Lower leg skin (tissue), 4 donors: ENCODE measurements at regions not wholly inside any gene's neighbourhood (a gene's known extent, or its start where the extent isn't known, plus 50 kb on each side); places are given as distances from the start of the nearest gene placed in this dataset.

Source experiments
- DNase-seq, 2 donors: peaks; one replicate each; pipeline ENCODE4 v3.0.0-alpha.2; 2019; ENCODE audit warnings: low spot score in 2 of 2
- H3K4me3 ChIP-seq: fragments of 200-600 bp; sonication (generic); 2 replicates; pipeline ENCODE4 v1.5.1; 2017; ENCODE audit warnings: mild to moderate bottlenecking, low read depth; ENCODE audit not compliant: poor library complexity, severe bottlenecking
- POLR2A ChIP-seq, 2 donors: fragments of 450-650 bp; IDR thresholded peaks; one replicate each; pipeline ENCODE4 v1.6.1; 2016 to 2017; ENCODE audit warnings: antibody characterized with exemption in 2 of 2, mild to moderate bottlenecking in 1 of 2, moderate library complexity in 1 of 2
- WGBS, 2 donors: methylation state at CpG; one replicate each; pipeline ENCODE4 v1.1.5; 2018; 5-methylcytosine and 5-hydroxymethylcytosine counted together
- intact Hi-C: fragments of 100-400 bp; cut with DNase I; formaldehyde crosslinking; loops from one replicate; pipeline ENCODE4 v1.15.0; 2023; ENCODE audit warnings: low total_unique reads
- TF ChIP-seq, protein P1 (sequence below), 3 donors: fragments of 450-650 bp; IDR thresholded peaks; one replicate each; pipeline ENCODE4 v1.5.1; 2016; ENCODE audit warnings: antibody characterized with exemption in 3 of 3, mild to moderate bottlenecking in 3 of 3, moderate library complexity in 2 of 3

DNA sequence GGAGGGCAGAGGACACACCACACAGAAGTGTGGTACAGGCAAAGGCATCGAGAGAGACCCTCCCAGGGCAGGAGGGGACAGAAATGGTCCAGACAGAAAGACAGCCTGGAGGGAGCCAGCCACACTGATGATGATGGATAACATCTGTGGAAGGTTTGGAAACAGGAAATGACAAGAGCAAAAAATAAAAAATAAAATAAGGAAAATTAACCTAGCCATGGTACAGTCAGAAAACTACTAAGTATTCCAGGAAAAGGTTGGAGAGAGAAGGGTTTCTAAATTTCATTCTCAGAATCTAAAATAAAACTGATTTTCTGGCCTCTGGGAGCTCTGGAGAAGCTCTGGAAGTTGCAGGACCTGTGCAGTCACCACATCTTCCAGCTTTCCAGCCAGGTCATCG lies 115.2 kb upstream of the VSTM2B start:
- no peak for TF ChIP-seq POLR2A (IDR thresholded peaks at IDR 0.05)
- TF ChIP-seq, protein P1, sequence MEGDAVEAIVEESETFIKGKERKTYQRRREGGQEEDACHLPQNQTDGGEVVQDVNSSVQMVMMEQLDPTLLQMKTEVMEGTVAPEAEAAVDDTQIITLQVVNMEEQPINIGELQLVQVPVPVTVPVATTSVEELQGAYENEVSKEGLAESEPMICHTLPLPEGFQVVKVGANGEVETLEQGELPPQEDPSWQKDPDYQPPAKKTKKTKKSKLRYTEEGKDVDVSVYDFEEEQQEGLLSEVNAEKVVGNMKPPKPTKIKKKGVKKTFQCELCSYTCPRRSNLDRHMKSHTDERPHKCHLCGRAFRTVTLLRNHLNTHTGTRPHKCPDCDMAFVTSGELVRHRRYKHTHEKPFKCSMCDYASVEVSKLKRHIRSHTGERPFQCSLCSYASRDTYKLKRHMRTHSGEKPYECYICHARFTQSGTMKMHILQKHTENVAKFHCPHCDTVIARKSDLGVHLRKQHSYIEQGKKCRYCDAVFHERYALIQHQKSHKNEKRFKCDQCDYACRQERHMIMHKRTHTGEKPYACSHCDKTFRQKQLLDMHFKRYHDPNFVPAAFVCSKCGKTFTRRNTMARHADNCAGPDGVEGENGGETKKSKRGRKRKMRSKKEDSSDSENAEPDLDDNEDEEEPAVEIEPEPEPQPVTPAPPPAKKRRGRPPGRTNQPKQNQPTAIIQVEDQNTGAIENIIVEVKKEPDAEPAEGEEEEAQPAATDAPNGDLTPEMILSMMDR (IDR thresholded peaks at IDR 0.05), result no peak
- no peak overlapping the region for H3K4me3 ChIP-seq
- DNase-seq, result no peak
- WGBS, 2 donors, result 64% methylated on average over 2 of the region's 2 CpGs
- intact Hi-C loops, result no loop called here

DNA sequence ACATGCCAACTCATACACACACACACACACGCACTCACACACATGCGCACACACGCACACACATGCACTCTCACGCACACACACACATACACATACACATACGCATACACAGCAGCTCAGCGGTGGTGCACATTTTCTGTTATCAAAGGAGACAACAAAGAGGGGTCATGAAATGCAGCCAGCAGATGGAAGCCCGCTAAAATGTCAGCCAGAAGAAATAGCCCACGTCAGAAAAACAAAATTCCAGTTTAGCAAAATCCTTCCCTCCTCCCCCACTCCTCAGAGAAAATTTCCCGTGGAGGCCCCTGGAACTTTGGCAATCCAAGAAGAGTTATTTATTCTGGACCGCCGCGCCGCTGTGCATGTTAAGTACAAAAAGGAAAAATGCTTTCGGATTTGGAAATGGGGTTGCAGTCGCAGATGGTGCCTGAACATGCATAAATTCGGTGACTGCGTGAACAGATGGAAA lies 114.6 kb upstream of the VSTM2B start:
- no peak for DNase-seq
- intact Hi-C loops, result no loop called here
- no peak for TF ChIP-seq POLR2A (IDR thresholded peaks at IDR 0.05)
- TF ChIP-seq, protein P1 (IDR thresholded peaks at IDR 0.05), result no peak
- H3K4me3 ChIP-seq, result no peak overlapping the region
- WGBS, 2 donors, result 26 to 38% methylated on average over 17 of the region's 17 CpGs

DNA sequence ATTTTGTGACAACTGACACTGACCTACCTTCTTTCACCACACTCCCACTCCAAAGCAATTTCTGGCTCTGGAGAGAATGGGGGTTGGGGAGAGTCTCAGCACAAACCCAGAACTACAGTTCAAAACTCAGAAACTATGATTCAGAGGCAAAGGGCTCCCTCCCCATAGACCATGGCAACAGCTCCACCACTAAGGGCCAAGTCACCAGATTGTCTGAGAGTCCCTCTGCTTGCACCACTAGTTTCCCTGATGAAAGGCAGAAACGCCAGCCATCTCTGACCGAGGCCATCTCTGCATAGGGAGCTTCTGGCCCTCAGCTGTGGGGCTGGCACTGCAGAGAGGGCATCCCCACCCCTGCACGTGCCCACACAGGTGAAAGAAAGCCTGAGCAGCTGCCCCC lies 112.4 kb upstream of the VSTM2B start:
- H3K4me3 ChIP-seq, result no peak overlapping the region
- DNase-seq, result no peak
- WGBS, 2 donors, result 28% methylated on average over 3 of the region's 3 CpGs; no CpG with 5 or more reads in 1 of the 2 donors
- intact Hi-C loops, result no loop called here
- TF ChIP-seq, protein P1 (IDR thresholded peaks at IDR 0.05), result no peak

GRCh38 chr19:29415507-29415906 lies 110.3 kb upstream of the VSTM2B start:
- TF ChIP-seq POLR2A (IDR thresholded peaks at IDR 0.05), result no peak
- TF ChIP-seq, protein P1 (IDR thresholded peaks at IDR 0.05), result no peak
- intact Hi-C loops, result no loop called here
- H3K4me3 ChIP-seq, result no peak overlapping the region
- DNase-seq, result no peak
- WGBS, 2 donors, result 43 to 59% methylated on average over 5 of the region's 5 CpGs

DNA sequence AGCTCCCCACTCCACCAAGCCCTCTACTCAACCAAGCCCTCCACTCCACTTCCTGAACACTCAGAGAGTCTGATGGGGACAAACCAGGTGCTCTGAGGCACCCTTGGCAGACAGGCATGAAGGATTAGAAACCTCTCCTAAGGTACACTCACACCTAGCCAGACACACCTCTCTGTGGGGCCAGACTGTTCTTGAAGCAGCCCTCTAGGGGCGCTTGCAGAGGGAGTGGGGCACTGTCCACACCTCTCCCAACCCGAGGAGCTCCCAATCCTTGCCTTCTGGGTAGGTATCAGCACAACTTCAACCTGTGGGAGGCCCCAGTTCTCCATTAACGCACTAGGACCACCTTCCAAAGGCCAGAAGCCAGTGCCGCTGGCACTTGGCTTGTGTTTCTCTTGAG lies 108.7 kb upstream of the VSTM2B start:
- TF ChIP-seq, protein P1 (IDR thresholded peaks at IDR 0.05), result no peak
- TF ChIP-seq POLR2A (IDR thresholded peaks at IDR 0.05), result no peak
- no peak for DNase-seq
- no peak overlapping the region for H3K4me3 ChIP-seq
- intact Hi-C loops, result no loop called here
- WGBS, 2 donors, result 71 to 89% methylated on average over 4 of the region's 4 CpGs

- intact Hi-C loops, result no loop called here
- no peak overlapping the region for H3K4me3 ChIP-seq
- no peak for TF ChIP-seq POLR2A (IDR thresholded peaks at IDR 0.05)
- TF ChIP-seq, protein P1 (IDR thresholded peaks at IDR 0.05), result no peak
- WGBS, 2 donors, result 68 to 82% methylated on average over 12 to 13 of the region's 13 CpGs
- no peak for DNase-seq
Measured at GRCh38 chr19:29418201-29418600, 107.6 kb upstream of the VSTM2B start.
